HCEC 1CT (cell line): ENCODE measurements at regions not wholly inside any gene's neighbourhood (a gene's known extent, or its start where the extent isn't known, plus 50 kb on each side); places are given as distances from the start of the nearest gene placed in this dataset.

Experiments used
- DNase-seq: peaks from one replicate; pipeline ENCODE4 v3.0.0-alpha.2; 2017

- DNase-seq = peak; percentile 63
Observed at GRCh38 chr6:153210083-153210482, 79.0 kb upstream of the RGS17 start.

GRCh38 chr6:153208706-153209105, 77.6 kb upstream of the RGS17 start:
- no peak for DNase-seq

GRCh38 chr6:153207617-153208016, 76.5 kb upstream of the RGS17 start:
- no peak for DNase-seq

GRCh38 chr6:153207006-153207405, 75.9 kb upstream of the RGS17 start:
- no peak for DNase-seq

- DNase-seq = no peak
Observed at GRCh38 chr6:153192943-153193885, 62.1 kb upstream of the RGS17 start.

GRCh38 chr6:153183925-153184324, 52.8 kb upstream of the RGS17 start:
- no peak for DNase-seq
